Activated T-cell treated with anti-CD3 and anti-CD28 coated beads, Interleukin-2, amount 50 U/mL, for 24 hours (primary cell): ENCODE measurements at regions not wholly inside any gene's neighbourhood (a gene's known extent, or its start where the extent isn't known, plus 50 kb on each side); places are given as distances from the start of the nearest gene placed in this dataset.
"Not testable (repeated sequence)": the region's sequence is repeated elsewhere in the genome, so short reads cannot be mapped to it uniquely, and the experiment has no call there.

Experiments used
- DNase-seq: peaks from one replicate; pipeline ENCODE4 v3.0.0-alpha.2; 2020
- H3K27ac Mint-ChIP-seq: 2 replicates; pipeline ENCODE4 v1.8.0; 2020; ENCODE audit warnings: mild to moderate bottlenecking, mixed read lengths
- H3K27me3 Mint-ChIP-seq: 2 replicates; pipeline ENCODE4 v1.8.0; 2020; ENCODE audit warnings: mixed read lengths
- H3K36me3 Mint-ChIP-seq: 2 replicates; pipeline ENCODE4 v1.8.0; 2020; ENCODE audit warnings: low read depth, mixed read lengths
- H3K4me1 Mint-ChIP-seq: 2 replicates; pipeline ENCODE4 v1.8.0; 2020; ENCODE audit warnings: low read depth, mixed read lengths
- H3K4me3 Mint-ChIP-seq: 2 replicates; pipeline ENCODE4 v1.8.0; 2020; ENCODE audit warnings: mild to moderate bottlenecking, moderate library complexity, mixed read lengths
- H3K9me3 Mint-ChIP-seq: 2 replicates; pipeline ENCODE4 v1.8.0; 2020; ENCODE audit warnings: mixed read lengths

DNA sequence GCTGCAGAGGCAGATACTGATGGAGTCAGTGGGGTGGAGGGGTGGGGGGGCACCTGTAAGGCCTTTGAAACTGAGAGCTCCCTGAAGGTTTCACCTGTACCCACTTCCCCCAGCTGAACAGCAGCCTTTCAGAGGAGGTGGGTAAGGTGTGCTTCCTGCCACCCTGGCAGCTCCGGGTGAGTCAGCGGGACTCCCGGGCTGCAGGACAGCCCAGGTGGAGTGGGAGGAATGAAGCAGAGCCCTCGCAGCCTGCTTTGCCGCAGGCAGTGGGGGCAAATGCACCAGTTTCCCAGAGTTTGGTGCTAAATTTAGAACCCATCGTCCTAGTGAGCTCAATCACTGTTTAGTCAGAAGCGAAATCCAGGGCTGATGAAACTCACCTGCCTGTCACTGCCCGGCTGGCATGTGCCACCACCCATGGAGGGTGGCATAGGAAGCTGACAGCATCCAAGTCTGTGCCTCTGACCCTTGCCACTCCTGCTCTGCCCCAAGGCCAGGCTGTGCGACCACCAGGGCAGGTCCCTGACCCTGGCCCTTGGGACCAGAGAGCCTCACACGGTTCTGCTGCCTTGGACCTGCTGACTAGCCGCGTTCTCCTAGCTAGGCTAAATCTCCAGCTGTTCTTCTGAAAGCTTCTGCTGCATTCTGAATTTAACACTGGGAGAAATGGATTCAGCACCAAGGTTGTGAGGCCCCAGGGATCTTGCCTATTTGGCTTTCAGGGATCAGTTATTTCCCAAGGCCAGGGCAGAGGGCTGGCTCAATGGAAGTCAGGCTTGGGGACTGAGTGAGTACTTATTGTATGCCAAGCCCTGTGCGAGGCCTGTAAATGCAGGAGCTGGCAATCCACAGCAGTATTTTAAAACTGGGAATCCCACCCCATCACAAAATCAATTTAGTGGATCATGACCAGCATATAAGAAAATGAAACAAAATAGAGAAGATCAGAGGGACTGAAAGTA, 67.3 kb upstream of the RASGRF1 start:
- Mint-ChIP-seq H3K27me3 (peaks cover 20% of the 10 kb centered on the region), H3K4me3 (no peak overlapping the region), H3K4me1 (no peaks in the 10 kb centered on the region), H3K9me3 (no peaks in the 10 kb centered on the region), H3K27ac (no peak overlapping the region), H3K36me3 (no peaks in the 10 kb centered on the region)
- DNase-seq, result no peak

- no peak for DNase-seq
- Mint-ChIP-seq H3K4me3 (no peak overlapping the region), H3K27ac (no peak overlapping the region), H3K36me3 (no peaks in the 10 kb centered on the region), H3K4me1 (no peaks in the 10 kb centered on the region), H3K9me3 (no peaks in the 10 kb centered on the region), H3K27me3 (peaks cover 23% of the 10 kb centered on the region)
These were observed 66.3 kb upstream of the RASGRF1 start for GRCh38 chr15:79156704-79157375.

GRCh38 chr15:79154483-79155135, 64.0 kb upstream of the RASGRF1 start:
- H3K4me3 Mint-ChIP-seq, result no peak overlapping the region
- no peak overlapping the region for H3K27ac Mint-ChIP-seq
- DNase-seq, result no peak
- peaks cover 3% of the 10 kb centered on the region for H3K9me3 Mint-ChIP-seq
- H3K4me1 Mint-ChIP-seq, result no peaks in the 10 kb centered on the region
- no peaks in the 10 kb centered on the region for H3K36me3 Mint-ChIP-seq
- peaks cover 22% of the 10 kb centered on the region for H3K27me3 Mint-ChIP-seq

DNA sequence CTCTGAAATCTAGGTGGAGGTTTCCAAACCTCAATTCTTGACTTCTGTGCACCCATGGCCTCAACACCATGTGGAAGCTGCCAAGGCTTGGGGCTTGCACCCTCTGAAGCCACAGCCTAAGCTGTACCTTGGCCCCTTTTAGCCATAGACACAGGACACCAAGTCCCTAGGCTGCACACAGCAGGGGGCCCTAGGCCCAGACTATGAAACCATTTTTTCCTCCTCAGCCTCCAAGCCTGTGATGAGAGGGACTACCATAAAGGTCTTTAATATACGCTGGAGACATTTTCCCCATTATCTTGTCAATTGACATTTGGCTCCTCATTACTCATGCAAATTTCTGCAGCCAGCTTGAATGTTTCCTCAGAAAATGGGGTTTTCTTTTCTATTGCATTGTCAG, 53.7 kb upstream of the RASGRF1 start:
- Mint-ChIP-seq H3K9me3 (peaks cover 31% of the 10 kb centered on the region), H3K27me3 (peaks cover 37% of the 10 kb centered on the region)
- not testable (repeated sequence) for DNase-seq, H3K4me3 Mint-ChIP-seq, H3K36me3 Mint-ChIP-seq, H3K27ac Mint-ChIP-seq, H3K4me1 Mint-ChIP-seq

DNA sequence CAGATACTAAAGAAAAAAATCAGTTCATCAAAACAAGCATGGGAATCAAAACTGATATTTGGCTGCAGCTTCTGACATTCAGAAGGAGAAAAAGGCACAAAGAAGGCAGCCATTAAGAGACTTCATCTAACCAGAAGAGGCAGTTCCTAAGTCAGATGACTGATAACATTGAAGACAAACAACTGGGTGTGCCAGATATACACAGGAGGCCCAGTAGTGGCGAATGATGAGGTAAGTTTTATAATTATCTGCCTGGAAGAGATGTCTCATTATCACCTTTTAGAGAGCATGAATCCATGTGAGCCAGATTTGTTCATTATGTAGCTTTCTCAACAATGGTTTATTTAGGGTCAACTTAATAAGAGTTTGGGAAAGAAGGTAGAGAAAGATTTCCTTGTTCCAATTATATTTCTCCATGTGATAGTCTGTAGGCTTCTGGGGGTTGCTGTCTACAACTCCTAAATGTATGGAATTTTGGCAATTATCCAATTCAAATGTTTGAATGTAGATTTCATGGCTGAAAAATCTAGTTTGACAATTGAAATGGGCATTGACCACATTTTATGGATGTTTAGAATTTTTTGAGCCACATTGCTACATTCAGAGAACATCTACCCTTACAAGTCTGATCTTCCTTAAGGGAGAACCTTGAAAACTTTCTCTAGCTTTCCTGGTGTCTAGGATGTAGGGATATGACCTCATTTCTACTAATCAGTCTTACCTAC, 50.4 kb upstream of the RASGRF1 start:
- Mint-ChIP-seq H3K4me3 (no peak overlapping the region), H3K9me3 (peaks cover 26% of the 10 kb centered on the region), H3K27me3 (peaks cover 32% of the 10 kb centered on the region), H3K36me3 (no peaks in the 10 kb centered on the region), H3K4me1 (no peaks in the 10 kb centered on the region), H3K27ac (no peak overlapping the region)
- DNase-seq, result no peak
